Muscle layer of duodenum (tissue), 2 donors: ENCODE measurements at regions not wholly inside any gene's neighbourhood (a gene's known extent, or its start where the extent isn't known, plus 50 kb on each side); places are given as distances from the start of the nearest gene placed in this dataset.
"Not testable (repeated sequence)": the region's sequence is repeated elsewhere in the genome, so short reads cannot be mapped to it uniquely, and the experiment has no call there.

ENCODE experiments used
- H3K27ac ChIP-seq: one replicate; pipeline ENCODE4 v1.7.0; 2013; ENCODE audit warnings: mild to moderate bottlenecking, low read length
- H3K27me3 ChIP-seq: one replicate; pipeline ENCODE4 v1.7.0; 2013; ENCODE audit warnings: low read depth, mild to moderate bottlenecking, control low read depth, low read length
- H3K36me3 ChIP-seq, 2 donors: one replicate each; pipeline ENCODE4 v1.7.0; 2013; ENCODE audit warnings: low read length in 2 of 2, control low read depth in 1 of 2, mild to moderate bottlenecking in 1 of 2; ENCODE audit not compliant: insufficient read depth in 2 of 2, control insufficient read depth in 1 of 2
- H3K4me1 ChIP-seq, 2 donors: one replicate each; pipeline ENCODE4 v1.7.0; 2013; ENCODE audit warnings: low read length in 2 of 2, mild to moderate bottlenecking in 2 of 2, control low read depth in 1 of 2, moderate library complexity in 1 of 2; ENCODE audit not compliant: insufficient read depth in 2 of 2, control insufficient read depth in 1 of 2
- H3K4me3 ChIP-seq, 2 donors: one replicate each; pipeline ENCODE4 v1.7.0; 2013; ENCODE audit warnings: low read length in 2 of 2, low read depth in 1 of 2, mild to moderate bottlenecking in 1 of 2
- H3K9me3 ChIP-seq, 2 donors: one replicate each; pipeline ENCODE4 v1.7.0; 2013; ENCODE audit warnings: low read length in 2 of 2, control low read depth in 1 of 2, mild to moderate bottlenecking in 1 of 2; ENCODE audit not compliant: control insufficient read depth in 1 of 2
- donor health status: healthy.

- Histone ChIP-seq H3K27ac (no peak overlapping the region), H3K9me3 (no peaks in the 10 kb centered on the region), H3K4me1 (no peaks in the 10 kb centered on the region), H3K36me3 (no peaks in the 10 kb centered on the region), H3K4me3 (no peak overlapping the region), H3K27me3 (no peaks in the 10 kb centered on the region)
Observed at GRCh38 chr7:148515728-148516695, 74.6 kb upstream of the C7orf33 start.

GRCh38 chr7:148519386-148519785 lies 71.2 kb upstream of the C7orf33 start:
- H3K4me3 ChIP-seq, H3K9me3 ChIP-seq, H3K4me1 ChIP-seq, H3K36me3 ChIP-seq, H3K27me3 ChIP-seq, H3K27ac ChIP-seq: not testable (repeated sequence)

- Histone ChIP-seq H3K36me3 (no peaks in the 10 kb centered on the region), H3K4me3 (no peak overlapping the region), H3K9me3 (no peaks in the 10 kb centered on the region), H3K27ac (no peak overlapping the region), H3K4me1 (no peaks in the 10 kb centered on the region), H3K27me3 (peaks cover 6% of the 10 kb centered on the region)
Observed at GRCh38 chr7:148521271-148521670, 69.3 kb upstream of the C7orf33 start.

- Histone ChIP-seq H3K9me3 (no peaks in the 10 kb centered on the region), H3K27ac (no peak overlapping the region), H3K4me1 (no peaks in the 10 kb centered on the region), H3K36me3 (no peaks in the 10 kb centered on the region), H3K27me3 (peaks cover 6% of the 10 kb centered on the region), H3K4me3 (no peak overlapping the region)
Observed at GRCh38 chr7:148523550-148523949, 67.0 kb upstream of the C7orf33 start.

- Histone ChIP-seq H3K36me3 (no peaks in the 10 kb centered on the region), H3K27ac (no peak overlapping the region), H3K4me3 (no peak overlapping the region), H3K27me3 (peaks cover 6% of the 10 kb centered on the region), H3K4me1 (no peaks in the 10 kb centered on the region), H3K9me3 (no peaks in the 10 kb centered on the region)
Observed at GRCh38 chr7:148524479-148525224, 65.9 kb upstream of the C7orf33 start.

GRCh38 chr7:148527717-148528168 lies 62.8 kb upstream of the C7orf33 start:
- H3K9me3 ChIP-seq: no peaks in the 10 kb centered on the region
- no peak overlapping the region for H3K27ac ChIP-seq

GRCh38 chr7:148535217-148535616 lies 55.3 kb upstream of the C7orf33 start:
- Histone ChIP-seq H3K36me3 (no peaks in the 10 kb centered on the region), H3K4me3 (no peak overlapping the region), H3K9me3 (no peaks in the 10 kb centered on the region), H3K4me1 (peaks cover 0 to 3% of the 10 kb centered on the region in 2 donors), H3K27me3 (no peaks in the 10 kb centered on the region), H3K27ac (no peak overlapping the region)

More at GRCh38 chr7:148527717-148528168, 62.8 kb upstream of the C7orf33 start:
- Histone ChIP-seq H3K4me1 (no peaks in the 10 kb centered on the region), H3K36me3 (no peaks in the 10 kb centered on the region), H3K27me3 (peaks cover 6% of the 10 kb centered on the region), H3K4me3 (no peak overlapping the region)

- no peaks in the 10 kb centered on the region for H3K27me3 ChIP-seq
- H3K4me1 ChIP-seq: peaks cover 0 to 3% of the 10 kb centered on the region in 2 donors
- H3K36me3 ChIP-seq: no peaks in the 10 kb centered on the region
- no peak overlapping the region for H3K4me3 ChIP-seq
- H3K9me3 ChIP-seq: no peaks in the 10 kb centered on the region
- H3K27ac ChIP-seq: no peak overlapping the region
Observed at GRCh38 chr7:148537435-148537834, 53.1 kb upstream of the C7orf33 start.

GRCh38 chr7:148540041-148540738 lies 50.4 kb upstream of the C7orf33 start:
- H3K36me3 ChIP-seq: no peaks in the 10 kb centered on the region
- no peak overlapping the region for H3K4me3 ChIP-seq
- H3K4me1 ChIP-seq: peaks cover 0 to 3% of the 10 kb centered on the region in 2 donors
- H3K9me3 ChIP-seq: no peaks in the 10 kb centered on the region
- no peak overlapping the region for H3K27ac ChIP-seq
- H3K27me3 ChIP-seq: no peaks in the 10 kb centered on the region
